Muscle of leg (tissue), 3 donors: ENCODE measurements at regions not wholly inside any gene's neighbourhood (a gene's known extent, or its start where the extent isn't known, plus 50 kb on each side); places are given as distances from the start of the nearest gene placed in this dataset.
A peak's percentile ranks its signal among the peaks of the same experiment; 100 is the strongest.

Source experiments
- DNase-seq: peaks from one replicate; pipeline ENCODE4 v3.0.0; 2013
- H3K27ac ChIP-seq: one replicate; pipeline ENCODE4 v1.5.1; 2013; ENCODE audit warnings: mild to moderate bottlenecking, low read length, control low read depth
- H3K27me3 ChIP-seq: one replicate; pipeline ENCODE4 v1.6.1; 2013; ENCODE audit warnings: low read length; ENCODE audit not compliant: control insufficient read depth, insufficient read depth
- H3K36me3 ChIP-seq: one replicate; pipeline ENCODE4 v1.6.1; 2013; ENCODE audit warnings: low read length; ENCODE audit not compliant: control insufficient read depth, insufficient read depth
- H3K4me1 ChIP-seq: one replicate; pipeline ENCODE4 v1.6.1; 2013; ENCODE audit warnings: low read length; ENCODE audit not compliant: control insufficient read depth, insufficient read depth
- H3K4me3 ChIP-seq: one replicate; pipeline ENCODE4 v1.5.1; 2013; ENCODE audit warnings: low read length, control low read depth
- H3K9me3 ChIP-seq: replicated peaks from 2 replicates; pipeline ENCODE4 v1.6.1; 2013; ENCODE audit warnings: low read depth, low read length; ENCODE audit not compliant: control insufficient read depth
- WGBS: methylation state at CpG from one replicate; pipeline ENCODE4 v1.1.5; 2013; ENCODE audit warnings: missing lambda C conversion rate; ENCODE audit not compliant: insufficient coverage; 5-methylcytosine and 5-hydroxymethylcytosine counted together

DNA sequence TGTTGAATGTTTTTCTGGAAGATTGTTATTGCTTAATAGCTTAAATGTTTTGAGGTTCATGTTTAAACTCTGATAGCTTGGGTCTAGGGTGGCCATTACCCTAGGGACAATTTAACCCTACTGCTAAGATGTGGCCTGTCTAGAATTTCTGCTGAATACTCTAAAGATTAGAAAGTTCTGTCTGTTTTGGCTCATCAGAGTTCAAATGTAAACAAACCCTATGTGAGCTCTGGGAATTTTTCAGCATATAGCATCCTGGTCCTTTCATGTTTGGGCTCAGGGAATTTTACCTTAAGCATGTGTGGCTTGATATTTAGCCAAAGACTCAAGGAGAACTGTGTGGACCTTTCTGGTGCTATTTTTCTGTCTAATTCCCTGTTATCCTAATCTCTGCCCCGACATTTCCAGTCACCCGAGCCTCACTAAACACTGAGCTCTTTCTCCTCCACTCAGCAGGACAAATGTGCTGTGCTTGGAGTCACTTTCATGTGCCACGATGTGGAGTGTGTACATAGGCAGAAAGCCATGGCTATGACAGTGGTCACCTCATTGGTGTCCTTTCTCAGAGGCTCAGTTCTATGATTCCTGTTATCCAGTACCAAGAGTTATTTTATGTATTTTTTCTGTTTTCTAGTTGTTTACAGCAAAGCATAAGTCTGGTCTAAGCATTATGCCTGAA, 492.5 kb upstream of the SPHKAP start:
- WGBS: 60% methylated on average over 3 of the region's 3 CpGs
- no peak for DNase-seq
- Histone ChIP-seq H3K27me3 (no peaks in the 10 kb centered on the region), H3K9me3 (no peaks in the 10 kb centered on the region), H3K4me1 (peaks cover 3% of the 10 kb centered on the region), H3K4me3 (no peak overlapping the region), H3K36me3 (no peaks in the 10 kb centered on the region), H3K27ac (peak overlapping the region; percentile 53)

GRCh38 chr2:228669690-228670089, 488.2 kb upstream of the SPHKAP start:
- H3K36me3 ChIP-seq: no peaks in the 10 kb centered on the region
- no peaks in the 10 kb centered on the region for H3K27me3 ChIP-seq
- H3K4me3 ChIP-seq: no peak overlapping the region
- DNase-seq: peak; percentile 94
- no peaks in the 10 kb centered on the region for H3K9me3 ChIP-seq
- WGBS: 20% methylated on average over 1 of the region's 3 CpGs
- no peak overlapping the region for H3K27ac ChIP-seq
- peaks cover 5% of the 10 kb centered on the region for H3K4me1 ChIP-seq

DNA sequence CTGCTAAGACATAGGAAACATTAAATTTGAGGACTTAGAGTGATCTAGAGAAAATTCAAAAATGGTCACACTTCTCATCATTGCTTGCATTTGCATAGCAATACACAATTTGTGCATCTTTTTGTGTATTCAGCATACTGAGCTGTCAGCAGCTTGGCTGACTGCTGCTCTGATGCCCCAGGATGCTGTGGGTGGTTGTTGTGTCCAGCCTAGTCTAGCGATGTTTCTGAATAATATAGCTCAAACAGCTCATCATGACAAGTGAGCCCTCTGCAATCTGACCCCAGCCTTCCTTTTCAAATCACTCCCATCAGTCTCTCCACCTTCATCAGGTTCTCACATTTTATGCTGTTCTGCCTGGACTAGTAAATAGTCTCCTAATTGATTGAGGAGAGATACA, 483.7 kb upstream of the SPHKAP start:
- Histone ChIP-seq H3K27ac (no peak overlapping the region), H3K4me3 (no peak overlapping the region), H3K4me1 (peaks cover 2% of the 10 kb centered on the region), H3K27me3 (no peaks in the 10 kb centered on the region), H3K9me3 (no peaks in the 10 kb centered on the region), H3K36me3 (no peaks in the 10 kb centered on the region)
- DNase-seq: no peak
- no CpG with 5 or more reads among the region's 1 CpG for WGBS

DNA sequence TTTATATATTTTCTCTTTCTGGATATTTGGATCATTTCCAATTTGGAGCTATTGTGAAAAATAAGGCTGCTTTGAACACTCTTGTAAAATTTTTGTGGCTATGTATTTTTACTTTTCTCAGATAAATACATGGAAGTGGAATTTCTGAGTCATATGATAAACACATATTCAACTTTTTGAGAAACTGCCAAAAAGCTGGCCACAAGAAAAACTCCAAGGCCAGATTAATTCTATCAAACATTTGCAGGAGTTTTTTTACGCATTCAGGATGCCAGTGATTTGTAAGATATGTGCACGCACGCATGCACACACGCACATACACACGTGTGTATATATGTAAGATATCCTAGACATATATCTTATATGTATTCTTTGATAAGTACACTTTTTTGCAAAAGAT, 477.5 kb upstream of the SPHKAP start:
- no peak for DNase-seq
- WGBS: no CpG with 5 or more reads among the region's 5 CpGs
- H3K27me3 ChIP-seq: no peaks in the 10 kb centered on the region
- H3K4me3 ChIP-seq: no peak overlapping the region
- no peaks in the 10 kb centered on the region for H3K36me3 ChIP-seq
- H3K9me3 ChIP-seq: no peaks in the 10 kb centered on the region
- no peaks in the 10 kb centered on the region for H3K4me1 ChIP-seq
- no peak overlapping the region for H3K27ac ChIP-seq

GRCh38 chr2:228657807-228658402, 476.4 kb upstream of the SPHKAP start:
- no peak overlapping the region for H3K4me3 ChIP-seq
- WGBS: no CpG with 5 or more reads among the region's 6 CpGs
- peak; percentile 67 for DNase-seq
- no peak overlapping the region for H3K27ac ChIP-seq
- no peaks in the 10 kb centered on the region for H3K36me3 ChIP-seq
- H3K27me3 ChIP-seq: no peaks in the 10 kb centered on the region
- H3K4me1 ChIP-seq: no peaks in the 10 kb centered on the region
- no peaks in the 10 kb centered on the region for H3K9me3 ChIP-seq

GRCh38 chr2:228655331-228655730, 473.8 kb upstream of the SPHKAP start:
- no peak overlapping the region for H3K4me3 ChIP-seq
- H3K4me1 ChIP-seq: no peaks in the 10 kb centered on the region
- no peaks in the 10 kb centered on the region for H3K9me3 ChIP-seq
- no CpG with 5 or more reads among the region's 2 CpGs for WGBS
- no peak for DNase-seq
- no peaks in the 10 kb centered on the region for H3K36me3 ChIP-seq
- H3K27ac ChIP-seq: no peak overlapping the region
- H3K27me3 ChIP-seq: no peaks in the 10 kb centered on the region

DNA sequence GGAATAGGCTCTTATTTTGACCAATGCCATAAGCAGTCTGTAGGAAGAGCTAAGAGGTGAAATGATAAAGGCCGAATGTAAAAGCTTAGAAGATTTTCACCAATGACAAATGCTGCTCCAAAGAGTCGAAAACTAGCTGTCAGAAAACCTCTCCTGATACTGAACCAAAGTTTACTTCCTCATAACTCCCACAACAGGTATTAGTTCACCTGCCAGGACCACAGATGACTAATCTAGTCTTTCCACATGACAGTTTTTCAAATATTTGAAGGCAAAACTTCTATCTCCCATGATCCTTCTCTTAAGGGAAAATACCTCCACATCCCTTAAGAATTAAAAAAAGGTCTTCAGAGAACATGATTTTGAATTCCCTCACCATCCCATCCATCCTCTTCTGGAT, 473.2 kb upstream of the SPHKAP start:
- Histone ChIP-seq H3K4me1 (no peaks in the 10 kb centered on the region), H3K36me3 (no peaks in the 10 kb centered on the region), H3K9me3 (no peaks in the 10 kb centered on the region), H3K4me3 (no peak overlapping the region), H3K27me3 (no peaks in the 10 kb centered on the region), H3K27ac (no peak overlapping the region)
- 100% methylated on average over 1 of the region's 2 CpGs for WGBS
- no peak for DNase-seq

GRCh38 chr2:228653884-228654283, 472.4 kb upstream of the SPHKAP start:
- Histone ChIP-seq H3K27ac (no peak overlapping the region), H3K27me3 (no peaks in the 10 kb centered on the region), H3K4me1 (no peaks in the 10 kb centered on the region), H3K9me3 (no peaks in the 10 kb centered on the region), H3K36me3 (no peaks in the 10 kb centered on the region), H3K4me3 (no peak overlapping the region)
- 71% methylated on average over 1 of the region's 4 CpGs for WGBS
- DNase-seq: no peak

- no peak overlapping the region for H3K4me3 ChIP-seq
- WGBS: no CpG with 5 or more reads among the region's 3 CpGs
- no peak overlapping the region for H3K27ac ChIP-seq
- no peak for DNase-seq
- H3K4me1 ChIP-seq: no peaks in the 10 kb centered on the region
- no peaks in the 10 kb centered on the region for H3K27me3 ChIP-seq
- H3K9me3 ChIP-seq: no peaks in the 10 kb centered on the region
- H3K36me3 ChIP-seq: no peaks in the 10 kb centered on the region
Measured at GRCh38 chr2:228652366-228652765, 470.9 kb upstream of the SPHKAP start.

GRCh38 chr2:228649876-228650275, 468.4 kb upstream of the SPHKAP start:
- Histone ChIP-seq H3K4me3 (no peak overlapping the region), H3K36me3 (no peaks in the 10 kb centered on the region), H3K9me3 (no peaks in the 10 kb centered on the region), H3K27ac (no peak overlapping the region), H3K4me1 (no peaks in the 10 kb centered on the region), H3K27me3 (no peaks in the 10 kb centered on the region)
- no peak for DNase-seq
- no CpG with 5 or more reads among the region's 2 CpGs for WGBS

GRCh38 chr2:228649447-228649846, 468.0 kb upstream of the SPHKAP start:
- WGBS: no CpG with 5 or more reads among the region's 2 CpGs
- peak; percentile 53 for DNase-seq
- no peaks in the 10 kb centered on the region for H3K36me3 ChIP-seq
- H3K4me1 ChIP-seq: no peaks in the 10 kb centered on the region
- H3K27ac ChIP-seq: no peak overlapping the region
- no peaks in the 10 kb centered on the region for H3K9me3 ChIP-seq
- H3K27me3 ChIP-seq: no peaks in the 10 kb centered on the region
- H3K4me3 ChIP-seq: no peak overlapping the region
